C1 segment of cervical spinal cord (tissue), 14 donors: ENCODE measurements at regions not wholly inside any gene's neighbourhood (a gene's known extent, or its start where the extent isn't known, plus 50 kb on each side); places are given as distances from the start of the nearest gene placed in this dataset.

Source experiments
- DNase-seq, 14 donors: peaks; one replicate each; lab custom pipeline; 2025; lab: John Stamatoyannopoulos, UW

- DNase-seq = no peak
Measured at GRCh38 chr4:133759428-133759827, 442.2 kb downstream of the PABPC4L start.

- no peak for DNase-seq
Measured at GRCh38 chr4:133741766-133742165, 459.8 kb downstream of the PABPC4L start.

- no peak for DNase-seq
Measured at GRCh38 chr4:133720001-133720400, 481.6 kb downstream of the PABPC4L start.

GRCh38 chr4:133719098-133719497 is 482.5 kb downstream of the PABPC4L start:
- DNase-seq = no peak

- no peak for DNase-seq
Measured at GRCh38 chr4:133714211-133714610, 487.4 kb downstream of the PABPC4L start.

- no peak for DNase-seq
Measured at GRCh38 chr4:133713340-133713739, 488.2 kb downstream of the PABPC4L start.

GRCh38 chr4:133711817-133712216 is 489.8 kb downstream of the PABPC4L start:
- DNase-seq = no peak

- DNase-seq = no peak
Measured at GRCh38 chr4:133694416-133694815, 507.2 kb downstream of the PABPC4L start.

- DNase-seq = no peak
Measured at GRCh38 chr4:133683967-133684366, 517.6 kb downstream of the PABPC4L start.

- no peak for DNase-seq
Measured at GRCh38 chr4:133668061-133668851, 519.2 kb downstream of the PCDH10 start.

- no peak for DNase-seq
Measured at GRCh38 chr4:133647206-133647605, 498.1 kb downstream of the PCDH10 start.

- no peak for DNase-seq
Measured at GRCh38 chr4:133641191-133641590, 492.1 kb downstream of the PCDH10 start.

- no peak for DNase-seq
Measured at GRCh38 chr4:133638751-133639150, 489.7 kb downstream of the PCDH10 start.

GRCh38 chr4:133637161-133637560 is 488.1 kb downstream of the PCDH10 start:
- DNase-seq = no peak

- DNase-seq = no peak
Measured at GRCh38 chr4:133624744-133625143, 475.6 kb downstream of the PCDH10 start.

- no peak for DNase-seq
Measured at GRCh38 chr4:133623847-133624246, 474.8 kb downstream of the PCDH10 start.

- no peak for DNase-seq
Measured at GRCh38 chr4:133621628-133622027, 472.5 kb downstream of the PCDH10 start.

- no peak for DNase-seq
Measured at GRCh38 chr4:133620555-133620954, 471.5 kb downstream of the PCDH10 start.

GRCh38 chr4:133618963-133619362 is 469.9 kb downstream of the PCDH10 start:
- no peak for DNase-seq

- DNase-seq = no peak
Measured at GRCh38 chr4:133600008-133600407, 450.9 kb downstream of the PCDH10 start.

GRCh38 chr4:133598779-133599178 is 449.7 kb downstream of the PCDH10 start:
- DNase-seq = no peak

- DNase-seq = no peak
Measured at GRCh38 chr4:133597251-133597650, 448.2 kb downstream of the PCDH10 start.

- DNase-seq = no peak
Measured at GRCh38 chr4:133596459-133596858, 447.4 kb downstream of the PCDH10 start.
